ENCODE measurements at regions not wholly inside any gene's neighbourhood (a gene's known extent, or its start where the extent isn't known, plus 50 kb on each side); places are given as distances from the start of the nearest gene placed in this dataset.

DNA sequence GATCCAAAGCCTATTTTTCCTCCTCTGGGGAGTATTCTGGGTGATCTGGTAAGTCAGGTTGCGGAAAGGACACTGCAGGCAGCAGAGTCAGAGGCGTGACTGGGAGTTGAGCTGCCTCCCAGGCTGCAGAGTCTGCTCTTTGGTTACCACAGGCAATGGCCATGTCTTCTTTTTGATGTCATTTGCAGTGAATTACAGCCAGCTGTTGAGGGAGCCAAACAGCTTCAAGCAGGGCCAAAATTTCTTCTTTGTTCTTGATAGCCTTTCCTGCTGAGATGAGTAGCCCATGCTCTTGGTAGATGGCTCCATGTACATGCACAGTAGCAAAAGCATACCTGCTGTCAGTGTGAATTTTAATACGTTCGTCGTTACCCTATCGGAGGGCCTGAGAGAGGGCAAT is 116.6 kb upstream of the PZP start:
- TF ChIP-seq EZH2phosphoT487 (IDR thresholded peaks at IDR 0.05; ENCODE audit: low read depth, severe bottlenecking, unreplicated experiment), result no peak
- TF ChIP-seq EZH2 (IDR thresholded peaks at IDR 0.05; ENCODE audit: borderline replicate concordance), result no peak
- TF ChIP-seq CTCF (IDR thresholded peaks at IDR 0.05; ENCODE audit: poor library complexity), result no peak
